H9 (cell line): ENCODE measurements at regions not wholly inside any gene's neighbourhood (a gene's known extent, or its start where the extent isn't known, plus 50 kb on each side); places are given as distances from the start of the nearest gene placed in this dataset.

Experiments used
- DNase-seq: peaks from one replicate; pipeline ENCODE4 v3.0.0-alpha.2; 2017
- H2AFZ ChIP-seq: one replicate; pipeline ENCODE4 v1.6.1; 2013; ENCODE audit warnings: mild to moderate bottlenecking, low read length, control low read depth, moderate library complexity
- H2AK5ac ChIP-seq: 2 replicates; pipeline ENCODE4 v1.6.1; 2013; ENCODE audit warnings: low read length, control low read depth, mixed read lengths; ENCODE audit not compliant: insufficient read length
- H2BK120ac ChIP-seq: one replicate; pipeline ENCODE4 v1.6.1; 2013; ENCODE audit warnings: low read depth, mild to moderate bottlenecking, low read length, control low read depth, inconsistent platforms; ENCODE audit not compliant: poor library complexity, severe bottlenecking
- H2BK12ac ChIP-seq: 2 replicates; pipeline ENCODE4 v1.6.1; 2013; ENCODE audit warnings: low read length, control low read depth, mixed read lengths, low read depth; ENCODE audit not compliant: insufficient read length
- H2BK15ac ChIP-seq: 2 replicates; pipeline ENCODE4 v1.6.1; 2013; ENCODE audit warnings: low read depth, low read length, control low read depth
- H2BK20ac ChIP-seq: one replicate; pipeline ENCODE4 v1.6.1; 2013; ENCODE audit warnings: low read depth, mild to moderate bottlenecking, low read length, control low read depth, inconsistent platforms; ENCODE audit not compliant: poor library complexity, severe bottlenecking
- H2BK5ac ChIP-seq: 2 replicates; pipeline ENCODE4 v1.6.1; 2013; ENCODE audit warnings: low read length, control low read depth, mixed read lengths; ENCODE audit not compliant: insufficient read length
- H3K14ac ChIP-seq: 2 replicates; pipeline ENCODE4 v1.6.1; 2013; ENCODE audit warnings: low read length, control low read depth; ENCODE audit not compliant: insufficient read depth
- H3K18ac ChIP-seq: 2 replicates; pipeline ENCODE4 v1.6.1; 2013; ENCODE audit warnings: low read depth, mild to moderate bottlenecking, mixed read lengths, low read length, control low read depth; ENCODE audit not compliant: insufficient read length
- H3K23ac ChIP-seq: 2 replicates; pipeline ENCODE4 v1.6.1; 2013; ENCODE audit warnings: low read length, control low read depth, mixed read lengths, low read depth; ENCODE audit not compliant: insufficient read length
- H3K23me2 ChIP-seq: 2 replicates; pipeline ENCODE4 v1.6.1; 2013; ENCODE audit warnings: low read depth, mild to moderate bottlenecking, mixed read lengths, low read length, control low read depth; ENCODE audit not compliant: insufficient read length, poor library complexity, severe bottlenecking
- H3K27ac ChIP-seq: 2 replicates; pipeline ENCODE4 v1.5.1; 2013; ENCODE audit warnings: low read length, control low read depth, mixed read lengths, low read depth; ENCODE audit not compliant: insufficient read length
- H3K27me3 ChIP-seq: 2 replicates; pipeline ENCODE4 v1.6.1; 2013; ENCODE audit warnings: low read length, control low read depth, inconsistent platforms; ENCODE audit not compliant: insufficient read depth
- H3K4ac ChIP-seq: 2 replicates; pipeline ENCODE4 v1.6.1; 2013; ENCODE audit warnings: low read depth, mild to moderate bottlenecking, control low read depth, inconsistent platforms, low read length, moderate library complexity
- H3K4me1 ChIP-seq: 2 replicates; pipeline ENCODE4 v1.6.1; 2013; ENCODE audit warnings: low read length, control low read depth, inconsistent platforms; ENCODE audit not compliant: insufficient read depth
- H3K4me2 ChIP-seq: 2 replicates; pipeline ENCODE4 v1.6.1; 2013; ENCODE audit warnings: low read length, control low read depth, mixed read lengths; ENCODE audit not compliant: insufficient read length, insufficient read depth
- H3K56ac ChIP-seq: 2 replicates; pipeline ENCODE4 v1.6.1; 2013; ENCODE audit warnings: low read depth, mild to moderate bottlenecking, mixed read lengths, low read length, control low read depth; ENCODE audit not compliant: insufficient read length
- H3K79me1 ChIP-seq: 2 replicates; pipeline ENCODE4 v1.6.1; 2013; ENCODE audit warnings: low read depth, mild to moderate bottlenecking, moderate library complexity, low read length, control low read depth, inconsistent platforms; ENCODE audit not compliant: insufficient read depth, poor library complexity, severe bottlenecking
- H3K79me2 ChIP-seq: 2 replicates; pipeline ENCODE4 v1.6.1; 2013; ENCODE audit warnings: low read length, control low read depth, inconsistent platforms; ENCODE audit not compliant: insufficient read depth
- H3K9ac ChIP-seq: 2 replicates; pipeline ENCODE4 v1.6.1; 2013; ENCODE audit warnings: low read length, control low read depth, mixed read lengths; ENCODE audit not compliant: insufficient read length; ENCODE audit errors: extremely low read depth
- H3K9me3 ChIP-seq: one replicate; pipeline ENCODE4 v1.6.1; 2013; ENCODE audit warnings: low read depth, low read length, inconsistent platforms; ENCODE audit not compliant: control insufficient read depth
- H3T11ph ChIP-seq: one replicate; pipeline ENCODE4 v1.6.1; 2013; ENCODE audit warnings: mild to moderate bottlenecking, low read length, control low read depth, inconsistent platforms
- H4K20me1 ChIP-seq: one replicate; pipeline ENCODE4 v1.6.1; 2013; ENCODE audit not compliant: control insufficient read depth, insufficient read length, insufficient read depth
- H4K5ac ChIP-seq: 2 replicates; pipeline ENCODE4 v1.6.1; 2013; ENCODE audit warnings: low read depth, mild to moderate bottlenecking, mixed read lengths, low read length, control low read depth; ENCODE audit not compliant: insufficient read length
- H4K8ac ChIP-seq: replicated peaks from 2 replicates; pipeline ENCODE4 v1.6.1; 2013; ENCODE audit warnings: low read length, control low read depth, mixed read lengths, low read depth; ENCODE audit not compliant: insufficient read length
- H4K91ac ChIP-seq: 2 replicates; pipeline ENCODE4 v1.6.1; 2013; ENCODE audit warnings: low read depth, mild to moderate bottlenecking, moderate library complexity, mixed read lengths, low read length, control low read depth; ENCODE audit not compliant: insufficient read length
- H3K27ac Mint-ChIP-seq, 3 experiments: 2 replicates in 2 of 3; 3 replicates in 1 of 3; pipeline ENCODE4 v1.8.0; 2020 to 2021; ENCODE audit warnings: mixed read lengths in 3 of 3, mild to moderate bottlenecking in 1 of 3, moderate library complexity in 1 of 3
- H3K27me3 Mint-ChIP-seq: 2 replicates; pipeline ENCODE4 v1.8.0; 2021; ENCODE audit warnings: low read depth, mild to moderate bottlenecking, moderate library complexity, mixed read lengths
- H3K36me3 Mint-ChIP-seq, 3 experiments: 2 replicates in 2 of 3; 3 replicates in 1 of 3; pipeline ENCODE4 v1.8.0; 2020 to 2021; ENCODE audit warnings: low read depth in 3 of 3, mixed read lengths in 3 of 3; ENCODE audit not compliant: insufficient read depth in 1 of 3
- H3K4me1 Mint-ChIP-seq, 2 experiments: 2 replicates each; pipeline ENCODE4 v1.8.0; 2020; ENCODE audit warnings: mixed read lengths in 2 of 2
- H3K4me3 Mint-ChIP-seq, 2 experiments: 2 replicates in 1 of 2; 3 replicates in 1 of 2; pipeline ENCODE4 v1.8.0; 2020 to 2021; ENCODE audit warnings: mild to moderate bottlenecking in 2 of 2, mixed read lengths in 2 of 2, moderate library complexity in 1 of 2
- H3K9me3 Mint-ChIP-seq, 2 experiments: 2 replicates in 1 of 2; 3 replicates in 1 of 2; pipeline ENCODE4 v1.8.0; 2020; ENCODE audit warnings: mild to moderate bottlenecking in 2 of 2, mixed read lengths in 2 of 2, moderate library complexity in 1 of 2
- WGBS: extraction: QIAGEN DNeasy Blood & Tissue Kit; methylation state at CpG from one replicate; pipeline ENCODE4 v1.1.7; 2013; ENCODE audit warnings: missing lambda C conversion rate, low lambda C conversion rate, mixed read lengths; ENCODE audit not compliant: insufficient read length; ENCODE audit errors: extremely low coverage; 5-methylcytosine and 5-hydroxymethylcytosine counted together
- TF ChIP-seq, protein P1 (sequence below): fragments of 200-600 bp; sonication (generic); conservative IDR thresholded peaks from 3 replicates; pipeline ENCODE4 v1.8.0; 2021; ENCODE audit warnings: antibody characterized with exemption, mild to moderate bottlenecking

DNA sequence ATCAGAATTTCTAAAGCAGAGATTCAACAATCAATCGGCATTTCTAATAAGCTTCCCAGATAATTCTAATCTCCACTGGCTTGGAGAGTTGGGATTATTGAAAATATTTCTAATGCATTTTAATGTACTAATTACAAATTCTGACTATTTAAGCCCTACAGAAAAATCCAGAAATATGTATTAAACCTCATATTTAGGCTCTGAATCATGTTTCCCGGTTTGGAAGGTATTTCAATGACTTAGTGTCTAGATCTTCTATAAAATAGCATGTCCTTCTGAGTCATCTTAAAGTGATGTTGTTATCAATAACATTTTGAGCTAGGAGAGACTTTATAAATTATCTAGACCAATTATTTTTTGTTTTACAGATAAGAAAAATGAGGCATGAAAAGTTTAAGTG is 258.8 kb upstream of the NRXN1 start:
- TF ChIP-seq, protein P1, sequence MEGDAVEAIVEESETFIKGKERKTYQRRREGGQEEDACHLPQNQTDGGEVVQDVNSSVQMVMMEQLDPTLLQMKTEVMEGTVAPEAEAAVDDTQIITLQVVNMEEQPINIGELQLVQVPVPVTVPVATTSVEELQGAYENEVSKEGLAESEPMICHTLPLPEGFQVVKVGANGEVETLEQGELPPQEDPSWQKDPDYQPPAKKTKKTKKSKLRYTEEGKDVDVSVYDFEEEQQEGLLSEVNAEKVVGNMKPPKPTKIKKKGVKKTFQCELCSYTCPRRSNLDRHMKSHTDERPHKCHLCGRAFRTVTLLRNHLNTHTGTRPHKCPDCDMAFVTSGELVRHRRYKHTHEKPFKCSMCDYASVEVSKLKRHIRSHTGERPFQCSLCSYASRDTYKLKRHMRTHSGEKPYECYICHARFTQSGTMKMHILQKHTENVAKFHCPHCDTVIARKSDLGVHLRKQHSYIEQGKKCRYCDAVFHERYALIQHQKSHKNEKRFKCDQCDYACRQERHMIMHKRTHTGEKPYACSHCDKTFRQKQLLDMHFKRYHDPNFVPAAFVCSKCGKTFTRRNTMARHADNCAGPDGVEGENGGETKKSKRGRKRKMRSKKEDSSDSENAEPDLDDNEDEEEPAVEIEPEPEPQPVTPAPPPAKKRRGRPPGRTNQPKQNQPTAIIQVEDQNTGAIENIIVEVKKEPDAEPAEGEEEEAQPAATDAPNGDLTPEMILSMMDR = no peak
- Histone ChIP-seq H3K4ac (no peak overlapping the region), H3K9ac (no peak overlapping the region), H4K8ac (no peak overlapping the region), H4K20me1 (no peaks in the 10 kb centered on the region), H3K27me3 (no peaks in the 10 kb centered on the region), H2BK5ac (no peak overlapping the region), H2BK12ac (no peak overlapping the region), H2BK20ac (no peak overlapping the region), H2AK5ac (no peak overlapping the region), H3K4me1 (no peaks in the 10 kb centered on the region; the same call in 1 of the 2 replicates), H3K23me2 (no peaks in the 10 kb centered on the region), H3K79me2 (no peaks in the 10 kb centered on the region), H2BK120ac (no peak overlapping the region), H3K23ac (no peak overlapping the region), H4K5ac (no peak overlapping the region), H3K27ac (no peak overlapping the region), H2AFZ (no peak overlapping the region), H3T11ph (no peak overlapping the region), H3K79me1 (no peaks in the 10 kb centered on the region), H3K56ac (no peak overlapping the region), H3K14ac (no peak overlapping the region), H3K18ac (no peak overlapping the region), H3K9me3 (no peaks in the 10 kb centered on the region), H4K91ac (no peak overlapping the region), H3K4me2 (no peak overlapping the region), H2BK15ac (no peak overlapping the region)
- Mint-ChIP-seq H3K4me3 (no peak overlapping the region), H3K4me1 (peaks cover 28 to 31% of the 10 kb centered on the region in 2 experiments), H3K36me3 (peaks cover 0 to 8% (median 4%) of the 10 kb centered on the region in 3 experiments; a peak in 2 of 7 replicates), H3K9me3 (no peaks in the 10 kb centered on the region; a peak in 1 of 5 replicates), H3K27ac (no peak overlapping the region), H3K27me3 (no peaks in the 10 kb centered on the region)
- DNase-seq = no peak
- no CpG with 5 or more reads among the region's 2 CpGs for WGBS
